ENCODE measurements at regions not wholly inside any gene's neighbourhood (a gene's known extent, or its start where the extent isn't known, plus 50 kb on each side); places are given as distances from the start of the nearest gene placed in this dataset.

GRCh38 chr4:121567748-121568147, 129.0 kb downstream of the ANXA5 start:
- DNase-seq (ENCODE audit: low spot score) (no peak), ATAC-seq (no peak)
- POLR2A ChIA-PET = no interaction called here
- Mint-ChIP-seq H3K9me3 (no peaks in the 10 kb centered on the region; the same call in 1 of the 2 replicates), H3K36me3 (no peaks in the 10 kb centered on the region), H3K27ac (no peak overlapping the region), H3K27me3 (ENCODE audit: low read depth) (no peaks in the 10 kb centered on the region), H3K4me1 (peaks cover 13% of the 10 kb centered on the region), H3K4me3 (no peak overlapping the region)
- TF ChIP-seq ZNF121 (CRISPR knock-in tag; IDR thresholded peaks at IDR 0.05) (no peak), CBFB (CRISPR knock-in tag; IDR thresholded peaks at IDR 0.05; ENCODE audit: low read depth) (no peak), ZNF512 (CRISPR knock-in tag; IDR thresholded peaks at IDR 0.05; ENCODE audit: borderline replicate concordance) (no peak), ARID4B (CRISPR knock-in tag; IDR thresholded peaks at IDR 0.05; ENCODE audit: borderline replicate concordance) (no peak), ATF2 (CRISPR knock-in tag; IDR thresholded peaks at IDR 0.05; ENCODE audit: borderline replicate concordance, low read depth) (no peak), IRF1 (CRISPR knock-in tag; IDR thresholded peaks at IDR 0.05) (no peak), TEAD4 (CRISPR knock-in tag; IDR thresholded peaks at IDR 0.05) (no peak), NFE2L1 (CRISPR knock-in tag; IDR thresholded peaks at IDR 0.05) (no peak), KAT7 (CRISPR knock-in tag; IDR thresholded peaks at IDR 0.05; ENCODE audit: borderline replicate concordance) (no peak), ZNF416 (CRISPR knock-in tag; IDR thresholded peaks at IDR 0.05) (no peak)
- TF ChIP-seq, protein P1, sequence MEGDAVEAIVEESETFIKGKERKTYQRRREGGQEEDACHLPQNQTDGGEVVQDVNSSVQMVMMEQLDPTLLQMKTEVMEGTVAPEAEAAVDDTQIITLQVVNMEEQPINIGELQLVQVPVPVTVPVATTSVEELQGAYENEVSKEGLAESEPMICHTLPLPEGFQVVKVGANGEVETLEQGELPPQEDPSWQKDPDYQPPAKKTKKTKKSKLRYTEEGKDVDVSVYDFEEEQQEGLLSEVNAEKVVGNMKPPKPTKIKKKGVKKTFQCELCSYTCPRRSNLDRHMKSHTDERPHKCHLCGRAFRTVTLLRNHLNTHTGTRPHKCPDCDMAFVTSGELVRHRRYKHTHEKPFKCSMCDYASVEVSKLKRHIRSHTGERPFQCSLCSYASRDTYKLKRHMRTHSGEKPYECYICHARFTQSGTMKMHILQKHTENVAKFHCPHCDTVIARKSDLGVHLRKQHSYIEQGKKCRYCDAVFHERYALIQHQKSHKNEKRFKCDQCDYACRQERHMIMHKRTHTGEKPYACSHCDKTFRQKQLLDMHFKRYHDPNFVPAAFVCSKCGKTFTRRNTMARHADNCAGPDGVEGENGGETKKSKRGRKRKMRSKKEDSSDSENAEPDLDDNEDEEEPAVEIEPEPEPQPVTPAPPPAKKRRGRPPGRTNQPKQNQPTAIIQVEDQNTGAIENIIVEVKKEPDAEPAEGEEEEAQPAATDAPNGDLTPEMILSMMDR (IDR thresholded peaks at IDR 0.05) = no peak
- CTCF ChIA-PET = interaction anchor here (0.6 to 1.5 kb wide), 2 partner anchors 53 to 268 kb away, joined by 3 read pairs; no protein-coding TSS in a partner anchor

- Mint-ChIP-seq H3K27me3 (ENCODE audit: low read depth) (no peaks in the 10 kb centered on the region), H3K36me3 (no peaks in the 10 kb centered on the region), H3K9me3 (peaks cover 3% of the 10 kb centered on the region), H3K4me3 (no peak overlapping the region), H3K27ac (no peak overlapping the region), H3K4me1 (peaks cover 8% of the 10 kb centered on the region; the same call in 1 of the 2 replicates)
- ChIA-PET CTCF (interaction anchor here (0.8 to 1.0 kb wide), 2 partner anchors 102 to 188 kb away, joined by 3 read pairs; no protein-coding TSS in a partner anchor), POLR2A (no interaction called here)
- ATAC-seq (no peak), DNase-seq (ENCODE audit: low spot score) (no peak)
- no peak for TF ChIP-seq TEAD1 (CRISPR knock-in tag; IDR thresholded peaks at IDR 0.05)
- TF ChIP-seq ZNF423 (CRISPR knock-in tag; IDR thresholded peaks at IDR 0.05) = no peak
- TF ChIP-seq, protein P2, sequence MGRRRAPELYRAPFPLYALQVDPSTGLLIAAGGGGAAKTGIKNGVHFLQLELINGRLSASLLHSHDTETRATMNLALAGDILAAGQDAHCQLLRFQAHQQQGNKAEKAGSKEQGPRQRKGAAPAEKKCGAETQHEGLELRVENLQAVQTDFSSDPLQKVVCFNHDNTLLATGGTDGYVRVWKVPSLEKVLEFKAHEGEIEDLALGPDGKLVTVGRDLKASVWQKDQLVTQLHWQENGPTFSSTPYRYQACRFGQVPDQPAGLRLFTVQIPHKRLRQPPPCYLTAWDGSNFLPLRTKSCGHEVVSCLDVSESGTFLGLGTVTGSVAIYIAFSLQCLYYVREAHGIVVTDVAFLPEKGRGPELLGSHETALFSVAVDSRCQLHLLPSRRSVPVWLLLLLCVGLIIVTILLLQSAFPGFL (CRISPR knock-in tag; IDR thresholded peaks at IDR 0.05; ENCODE audit: borderline replicate concordance) = no peak
- TF ChIP-seq, protein P3, sequence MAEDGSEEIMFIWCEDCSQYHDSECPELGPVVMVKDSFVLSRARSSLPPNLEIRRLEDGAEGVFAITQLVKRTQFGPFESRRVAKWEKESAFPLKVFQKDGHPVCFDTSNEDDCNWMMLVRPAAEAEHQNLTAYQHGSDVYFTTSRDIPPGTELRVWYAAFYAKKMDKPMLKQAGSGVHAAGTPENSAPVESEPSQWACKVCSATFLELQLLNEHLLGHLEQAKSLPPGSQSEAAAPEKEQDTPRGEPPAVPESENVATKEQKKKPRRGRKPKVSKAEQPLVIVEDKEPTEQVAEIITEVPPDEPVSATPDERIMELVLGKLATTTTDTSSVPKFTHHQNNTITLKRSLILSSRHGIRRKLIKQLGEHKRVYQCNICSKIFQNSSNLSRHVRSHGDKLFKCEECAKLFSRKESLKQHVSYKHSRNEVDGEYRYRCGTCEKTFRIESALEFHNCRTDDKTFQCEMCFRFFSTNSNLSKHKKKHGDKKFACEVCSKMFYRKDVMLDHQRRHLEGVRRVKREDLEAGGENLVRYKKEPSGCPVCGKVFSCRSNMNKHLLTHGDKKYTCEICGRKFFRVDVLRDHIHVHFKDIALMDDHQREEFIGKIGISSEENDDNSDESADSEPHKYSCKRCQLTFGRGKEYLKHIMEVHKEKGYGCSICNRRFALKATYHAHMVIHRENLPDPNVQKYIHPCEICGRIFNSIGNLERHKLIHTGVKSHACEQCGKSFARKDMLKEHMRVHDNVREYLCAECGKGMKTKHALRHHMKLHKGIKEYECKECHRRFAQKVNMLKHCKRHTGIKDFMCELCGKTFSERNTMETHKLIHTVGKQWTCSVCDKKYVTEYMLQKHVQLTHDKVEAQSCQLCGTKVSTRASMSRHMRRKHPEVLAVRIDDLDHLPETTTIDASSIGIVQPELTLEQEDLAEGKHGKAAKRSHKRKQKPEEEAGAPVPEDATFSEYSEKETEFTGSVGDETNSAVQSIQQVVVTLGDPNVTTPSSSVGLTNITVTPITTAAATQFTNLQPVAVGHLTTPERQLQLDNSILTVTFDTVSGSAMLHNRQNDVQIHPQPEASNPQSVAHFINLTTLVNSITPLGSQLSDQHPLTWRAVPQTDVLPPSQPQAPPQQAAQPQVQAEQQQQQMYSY (CRISPR knock-in tag; IDR thresholded peaks at IDR 0.05) = no peak
- TF ChIP-seq FOXP4 (CRISPR knock-in tag; IDR thresholded peaks at IDR 0.05) = no peak
Observed at GRCh38 chr4:121564840-121565375, 131.9 kb downstream of the ANXA5 start.

Measured in WTC11 (cell line).